Renal cortical epithelial cell (primary cell): ENCODE measurements at regions not wholly inside any gene's neighbourhood (a gene's known extent, or its start where the extent isn't known, plus 50 kb on each side); places are given as distances from the start of the nearest gene placed in this dataset.
"Not testable (repeated sequence)": the region's sequence is repeated elsewhere in the genome, so short reads cannot be mapped to it uniquely, and the experiment has no call there.

Experiments used
- DNase-seq: peaks from one replicate; pipeline ENCODE4 v3.0.0-alpha.2; 2011; ENCODE audit warnings: low read depth

- DNase-seq = no peak
Measured at GRCh38 chr5:145658435-145658834, 176.7 kb downstream of the PRELID2 start.

GRCh38 chr5:145652700-145653099, 182.4 kb downstream of the PRELID2 start:
- DNase-seq = not testable (repeated sequence)

GRCh38 chr5:145647137-145647536, 188.0 kb downstream of the PRELID2 start:
- not testable (repeated sequence) for DNase-seq

GRCh38 chr5:145643214-145643613, 191.9 kb downstream of the PRELID2 start:
- DNase-seq = not testable (repeated sequence)

- DNase-seq = peak; percentile 26
Measured at GRCh38 chr5:145637396-145637795, 197.7 kb downstream of the PRELID2 start.

DNA sequence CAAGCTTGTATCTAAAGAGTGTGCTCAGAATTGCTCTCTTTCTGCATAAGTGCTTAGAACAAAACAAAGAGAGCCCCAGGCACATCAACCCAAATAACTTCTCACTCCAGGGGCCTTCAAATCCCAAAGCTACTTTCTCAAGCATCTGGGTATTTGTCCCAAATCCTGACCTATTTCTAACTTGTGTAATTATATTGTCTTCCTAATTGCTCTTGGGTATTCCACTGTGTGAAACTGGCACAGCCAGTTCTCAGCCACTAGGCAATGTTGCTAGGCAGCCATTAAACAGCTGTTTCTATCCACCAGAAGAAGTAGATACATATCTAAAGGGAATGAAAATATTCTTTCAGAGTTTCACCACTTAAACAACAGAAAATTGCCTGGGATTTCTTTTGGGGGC, 198.8 kb downstream of the PRELID2 start:
- DNase-seq = peak; percentile 1

GRCh38 chr5:145633474-145633873, 201.7 kb downstream of the PRELID2 start:
- DNase-seq = no peak

DNA sequence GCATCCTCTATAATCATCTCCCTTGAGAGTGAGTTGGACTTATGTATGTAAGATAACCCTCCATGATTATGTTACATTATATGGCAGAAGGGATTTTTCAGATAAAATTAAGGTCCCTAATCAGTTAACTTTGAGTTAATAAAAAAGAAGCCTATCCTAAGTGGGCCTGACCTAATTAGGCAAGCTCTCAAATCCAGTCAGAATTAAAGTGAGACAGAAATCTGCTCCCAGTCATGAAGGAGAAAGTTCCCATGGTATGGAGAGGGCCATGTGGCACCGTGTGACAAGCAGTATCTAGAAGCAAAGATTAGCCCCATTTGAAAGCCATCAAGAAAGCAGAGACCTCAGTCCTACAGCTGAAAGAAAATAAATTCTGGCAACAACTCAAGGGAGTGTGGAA, 202.4 kb downstream of the PRELID2 start:
- no peak for DNase-seq

DNA sequence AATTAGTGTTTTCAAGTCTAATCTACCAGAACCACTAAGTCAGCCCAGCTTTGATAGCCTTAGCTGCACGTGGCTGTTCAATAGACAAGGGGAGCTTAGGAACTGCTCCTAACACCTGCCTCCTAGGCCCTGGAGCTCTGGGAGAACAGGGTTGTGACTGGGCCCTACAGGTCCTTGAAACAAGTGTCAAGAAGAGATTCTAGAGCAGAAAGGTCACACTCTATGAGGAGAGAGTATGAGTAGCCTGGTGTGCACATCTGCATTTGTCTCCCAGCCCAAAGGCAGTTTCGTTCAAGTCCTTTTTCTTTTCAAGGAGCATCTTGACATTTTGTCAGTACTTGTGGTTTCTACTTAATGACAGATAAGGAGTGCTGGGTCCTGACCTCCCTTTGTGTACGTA, 206.1 kb downstream of the PRELID2 start:
- no peak for DNase-seq

GRCh38 chr5:145628525-145628924, 206.6 kb downstream of the PRELID2 start:
- no peak for DNase-seq

- no peak for DNase-seq
Measured at GRCh38 chr5:145619806-145620310, 215.3 kb downstream of the PRELID2 start.

- DNase-seq = not testable (repeated sequence)
Measured at GRCh38 chr5:145616739-145617138, 218.4 kb downstream of the PRELID2 start.

GRCh38 chr5:145598983-145599382, 236.2 kb downstream of the PRELID2 start:
- no peak for DNase-seq

DNA sequence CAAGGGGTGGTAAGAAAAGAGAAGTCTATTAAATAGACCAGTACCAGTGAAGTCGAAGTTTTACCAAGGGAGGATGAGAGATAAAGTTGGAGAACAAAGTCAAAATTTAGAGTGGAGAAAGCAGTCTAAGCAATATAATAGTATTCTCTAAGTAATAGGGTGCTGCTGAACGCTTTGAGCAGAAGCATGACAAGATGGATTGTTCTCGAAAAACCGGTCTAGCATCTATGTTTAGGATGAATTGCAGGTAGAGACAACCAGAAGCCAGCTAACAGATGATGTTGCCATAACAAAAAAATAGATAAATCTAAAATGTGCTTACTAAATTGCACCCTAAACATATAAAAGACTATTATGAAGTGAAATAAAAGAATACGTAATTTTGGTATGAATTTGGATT, 237.0 kb downstream of the PRELID2 start:
- DNase-seq = no peak

DNA sequence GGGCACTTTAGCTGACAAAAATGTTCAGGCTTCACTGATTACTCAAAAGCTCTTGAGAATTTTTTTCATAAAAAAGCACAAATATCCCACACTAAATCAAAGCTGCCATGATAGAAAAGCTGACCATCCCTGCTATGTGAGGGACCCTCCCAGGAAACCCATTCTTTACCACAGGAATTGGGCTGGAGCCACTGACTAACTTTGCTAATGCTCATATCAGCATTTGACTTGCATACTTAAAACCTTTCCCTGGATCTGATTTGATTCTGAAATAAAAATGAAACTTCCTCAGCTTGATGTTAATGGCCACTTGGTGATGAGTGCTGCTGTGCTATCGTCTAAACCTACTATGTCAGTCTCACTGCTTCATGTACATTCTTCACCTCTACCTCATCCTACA, 243.6 kb downstream of the PRELID2 start:
- DNase-seq = no peak

DNA sequence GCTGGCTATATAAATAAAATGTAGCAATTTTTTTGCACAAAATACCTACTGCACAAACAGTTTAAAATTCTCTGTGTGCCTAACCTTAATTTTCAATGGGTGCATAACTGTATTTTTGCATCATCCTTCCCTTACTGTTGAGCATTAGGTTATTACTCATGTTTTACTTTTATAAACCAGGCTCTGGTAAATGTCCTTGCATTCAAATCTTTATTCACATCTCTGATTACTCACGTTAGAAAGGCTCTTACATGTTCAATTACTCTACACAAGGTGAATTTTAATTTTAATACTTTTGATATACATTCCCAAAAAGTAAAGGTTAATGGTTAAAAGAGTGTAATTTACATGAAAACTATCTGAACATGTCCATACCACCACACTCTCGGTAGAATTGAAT, 246.1 kb downstream of the PRELID2 start:
- DNase-seq = no peak

- no peak for DNase-seq
Measured at GRCh38 chr5:145588558-145588957, 246.6 kb downstream of the PRELID2 start.

- DNase-seq = no peak
Measured at GRCh38 chr5:145588113-145588512, 247.0 kb downstream of the PRELID2 start.

DNA sequence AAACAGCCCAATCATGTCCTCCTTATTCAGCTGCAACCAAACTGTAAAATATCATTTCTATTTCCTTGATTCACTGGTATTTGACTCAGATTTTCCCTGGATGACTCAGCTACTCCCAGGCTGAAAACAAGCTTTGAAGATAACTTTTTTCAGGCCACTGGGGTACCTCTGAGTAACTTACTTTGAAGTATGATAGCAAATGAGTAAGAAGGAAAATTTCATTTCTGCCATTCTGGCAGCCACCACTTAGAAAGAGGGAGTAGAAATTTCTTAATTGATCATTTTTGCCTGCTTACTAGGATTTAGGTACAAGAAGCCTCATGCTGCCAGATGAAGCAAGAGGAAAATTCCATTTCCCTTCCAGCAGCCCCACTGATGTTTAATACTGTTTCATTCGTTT, 247.4 kb downstream of the PRELID2 start:
- peak; percentile 93 for DNase-seq

- DNase-seq = no peak
Measured at GRCh38 chr5:145587308-145587672, 247.9 kb downstream of the PRELID2 start.

- DNase-seq = no peak
Measured at GRCh38 chr5:145586661-145587307, 248.4 kb downstream of the PRELID2 start.

GRCh38 chr5:145585443-145586148, 249.5 kb downstream of the PRELID2 start:
- DNase-seq = peak; percentile 11

DNA sequence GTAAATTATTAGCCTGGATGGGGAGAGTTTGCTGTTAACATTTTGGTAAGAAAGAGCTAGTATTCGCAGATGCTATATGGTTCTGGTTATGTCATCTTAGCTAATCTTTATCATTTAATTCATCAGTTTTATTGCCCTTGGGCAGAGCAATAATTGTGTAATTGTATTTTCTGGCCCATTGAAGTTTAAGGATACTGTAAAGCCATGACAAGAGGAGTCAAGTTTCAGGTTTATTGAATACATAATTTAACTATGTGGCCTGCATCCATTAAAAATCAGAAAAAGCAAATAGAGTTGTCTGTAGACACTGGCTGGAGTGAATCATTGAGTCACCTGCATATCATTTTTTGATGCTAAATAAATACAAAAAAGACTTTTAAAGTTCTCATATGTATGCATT, 255.8 kb downstream of the PRELID2 start:
- no peak for DNase-seq
